HTR-8/SVneo (cell line): ENCODE measurements at regions not wholly inside any gene's neighbourhood (a gene's known extent, or its start where the extent isn't known, plus 50 kb on each side); places are given as distances from the start of the nearest gene placed in this dataset.
"Not testable (repeated sequence)": the region's sequence is repeated elsewhere in the genome, so short reads cannot be mapped to it uniquely, and the experiment has no call there.

ENCODE experiments used
- DNase-seq: peaks from one replicate; pipeline ENCODE4 v3.0.0; 2011; ENCODE audit warnings: low spot score, mixed read lengths; ENCODE audit not compliant: insufficient read length
- FAIRE-seq: peaks from 2 replicates; lab custom pipeline; 2011; peaks lifted over from hg19 to GRCh38; lab: Jason Lieb, UNC

- DNase-seq, result no peak
- no peak for FAIRE-seq
These were observed 125.4 kb upstream of the CXorf66 start for GRCh38 chrX:140090800-140091124.

- FAIRE-seq, result no peak
These were observed 123.1 kb upstream of the CXorf66 start for GRCh38 chrX:140088438-140088837.

GRCh38 chrX:140087875-140088274 is 122.6 kb upstream of the CXorf66 start:
- DNase-seq, result no peak

More at GRCh38 chrX:140088438-140088837, 123.1 kb upstream of the CXorf66 start:
- DNase-seq, result no peak

GRCh38 chrX:140086691-140087090 is 121.4 kb upstream of the CXorf66 start:
- FAIRE-seq (no peak), DNase-seq (no peak)

More at GRCh38 chrX:140087875-140088274, 122.6 kb upstream of the CXorf66 start:
- FAIRE-seq, result no peak

- not testable (repeated sequence) for FAIRE-seq, DNase-seq
These were observed 109.5 kb upstream of the CXorf66 start for GRCh38 chrX:140074851-140075250.

GRCh38 chrX:140071037-140071436 is 105.7 kb upstream of the CXorf66 start:
- DNase-seq, result no peak
- no peak for FAIRE-seq

- FAIRE-seq, result no peak
- DNase-seq, result no peak
These were observed 100.8 kb upstream of the CXorf66 start for GRCh38 chrX:140065961-140066662.

- no peak for FAIRE-seq
- no peak for DNase-seq
These were observed 99.7 kb upstream of the CXorf66 start for GRCh38 chrX:140064993-140065392.

GRCh38 chrX:140057001-140057411 is 91.7 kb upstream of the CXorf66 start:
- peak; percentile 10 for DNase-seq
- no peak for FAIRE-seq

GRCh38 chrX:140053846-140054245 is 88.5 kb upstream of the CXorf66 start:
- no peak for FAIRE-seq
- DNase-seq, result no peak

- no peak for DNase-seq
- FAIRE-seq, result no peak
These were observed 85.6 kb upstream of the CXorf66 start for GRCh38 chrX:140050906-140051305.

GRCh38 chrX:140040386-140040785 is 75.1 kb upstream of the CXorf66 start:
- FAIRE-seq (no peak), DNase-seq (peak; percentile 0)

GRCh38 chrX:140038842-140039241 is 73.5 kb upstream of the CXorf66 start:
- FAIRE-seq, result no peak
- DNase-seq, result no peak

GRCh38 chrX:140034916-140035315 is 69.6 kb upstream of the CXorf66 start:
- DNase-seq, result peak; percentile 1
- FAIRE-seq, result no peak

GRCh38 chrX:140022482-140022881 is 57.2 kb upstream of the CXorf66 start:
- FAIRE-seq, result no peak
- DNase-seq, result no peak

GRCh38 chrX:140019134-140019533 is 53.8 kb upstream of the CXorf66 start:
- FAIRE-seq, DNase-seq: not testable (repeated sequence)
